ENCODE measurements at regions not wholly inside any gene's neighbourhood (a gene's known extent, or its start where the extent isn't known, plus 50 kb on each side); places are given as distances from the start of the nearest gene placed in this dataset.
A peak's percentile ranks its signal among the peaks of the same experiment; 100 is the strongest.

DNA sequence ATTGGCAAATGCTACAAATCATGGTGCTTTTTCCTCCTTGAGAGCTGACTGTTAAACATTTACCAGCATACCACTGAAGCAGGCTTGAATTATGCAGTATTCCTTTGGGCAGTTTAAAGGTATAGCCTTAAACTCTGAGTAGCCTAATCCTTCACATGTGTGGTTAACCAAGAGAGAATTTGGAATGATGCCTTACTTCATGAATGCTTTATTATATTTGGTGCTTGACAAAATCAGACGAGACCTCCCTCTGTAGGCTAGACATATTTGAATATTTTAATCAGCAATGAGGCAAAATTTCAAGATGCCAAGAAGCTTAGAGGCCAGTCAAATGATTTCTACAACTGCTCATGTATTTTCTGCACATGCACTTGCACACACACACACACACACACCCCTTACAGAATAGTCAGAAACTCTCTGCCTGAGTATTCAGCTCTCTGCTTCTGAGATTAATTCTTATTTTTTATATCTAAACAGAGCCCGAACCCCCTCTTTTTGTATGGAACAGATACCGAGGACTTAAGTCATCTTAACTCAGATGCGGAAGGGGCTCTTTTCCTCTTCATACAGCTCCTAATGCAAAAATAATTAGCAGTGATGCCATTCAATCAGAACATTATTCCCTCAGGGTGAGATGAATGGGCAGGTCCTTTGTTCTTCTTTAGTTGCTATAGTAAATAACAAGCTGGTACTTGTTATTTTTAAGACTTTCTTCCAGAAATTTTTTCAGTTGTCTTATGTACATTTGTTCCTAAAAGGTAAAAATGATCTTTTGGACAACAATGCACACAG, 195.5 kb upstream of the TMC3 start:
- no peaks in the 10 kb centered on the region for H3K27me3 ChIP-seq (ENCODE audit: control insufficient read depth, insufficient read depth, low read length)
- intact Hi-C loops (cut with DNase I) = no loop called here
- H3K27ac ChIP-seq (ENCODE audit: low read depth in 2 of 2, low read length in 2 of 2) = no peak overlapping the region
- H3K9me3 ChIP-seq (ENCODE audit: control insufficient read depth in 2 of 3, insufficient read depth in 1 of 3, low read length in 3 of 3) = no peaks in the 10 kb centered on the region
- H3K36me3 ChIP-seq (ENCODE audit: control insufficient read depth in 2 of 3, insufficient read depth in 3 of 3, low read length in 3 of 3) = no peaks in the 10 kb centered on the region
- no peak for FAIRE-seq
- H3K4me3 ChIP-seq (ENCODE audit: low read length in 3 of 3) = no peak overlapping the region
- no peak overlapping the region for H3K9ac ChIP-seq (ENCODE audit: low read length in 3 of 3)
- DNase-seq = peak in 2 of 5 donors; percentile 31 to 44
- H3K4me1 ChIP-seq (ENCODE audit: control insufficient read depth in 2 of 3, insufficient read depth in 2 of 3, low read depth in 1 of 3, low read length in 3 of 3) = no peaks in the 10 kb centered on the region
- TF ChIP-seq, protein P1, sequence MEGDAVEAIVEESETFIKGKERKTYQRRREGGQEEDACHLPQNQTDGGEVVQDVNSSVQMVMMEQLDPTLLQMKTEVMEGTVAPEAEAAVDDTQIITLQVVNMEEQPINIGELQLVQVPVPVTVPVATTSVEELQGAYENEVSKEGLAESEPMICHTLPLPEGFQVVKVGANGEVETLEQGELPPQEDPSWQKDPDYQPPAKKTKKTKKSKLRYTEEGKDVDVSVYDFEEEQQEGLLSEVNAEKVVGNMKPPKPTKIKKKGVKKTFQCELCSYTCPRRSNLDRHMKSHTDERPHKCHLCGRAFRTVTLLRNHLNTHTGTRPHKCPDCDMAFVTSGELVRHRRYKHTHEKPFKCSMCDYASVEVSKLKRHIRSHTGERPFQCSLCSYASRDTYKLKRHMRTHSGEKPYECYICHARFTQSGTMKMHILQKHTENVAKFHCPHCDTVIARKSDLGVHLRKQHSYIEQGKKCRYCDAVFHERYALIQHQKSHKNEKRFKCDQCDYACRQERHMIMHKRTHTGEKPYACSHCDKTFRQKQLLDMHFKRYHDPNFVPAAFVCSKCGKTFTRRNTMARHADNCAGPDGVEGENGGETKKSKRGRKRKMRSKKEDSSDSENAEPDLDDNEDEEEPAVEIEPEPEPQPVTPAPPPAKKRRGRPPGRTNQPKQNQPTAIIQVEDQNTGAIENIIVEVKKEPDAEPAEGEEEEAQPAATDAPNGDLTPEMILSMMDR (IDR thresholded peaks at IDR 0.05; ENCODE audit: borderline replicate concordance, extremely low read depth, insufficient read depth) = no peak

DNA sequence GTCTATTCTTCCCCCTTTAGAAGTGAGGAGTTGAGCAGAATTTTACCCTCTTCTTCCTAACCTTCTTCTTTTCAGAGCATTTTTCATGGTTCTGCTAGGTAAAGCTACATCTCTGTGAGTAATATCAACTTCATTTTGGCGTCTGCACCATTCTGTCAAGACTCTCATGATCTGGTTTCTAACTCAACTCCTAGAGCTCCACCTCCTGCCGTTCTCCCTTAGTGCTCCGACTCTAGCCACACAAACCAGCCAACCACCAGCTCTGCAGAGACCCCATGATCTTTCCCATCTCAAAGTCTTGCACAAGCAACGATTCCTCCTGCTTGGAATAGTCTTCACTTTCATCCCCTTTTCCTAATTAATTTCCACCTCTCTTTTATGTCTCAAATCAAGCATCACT, 193.9 kb upstream of the TMC3 start:
- Histone ChIP-seq H3K9me3 (ENCODE audit: control insufficient read depth in 2 of 3, insufficient read depth in 1 of 3, low read length in 3 of 3) (no peaks in the 10 kb centered on the region), H3K4me1 (ENCODE audit: control insufficient read depth in 2 of 3, insufficient read depth in 2 of 3, low read depth in 1 of 3, low read length in 3 of 3) (no peaks in the 10 kb centered on the region), H3K36me3 (ENCODE audit: control insufficient read depth in 2 of 3, insufficient read depth in 3 of 3, low read length in 3 of 3) (no peaks in the 10 kb centered on the region), H3K27me3 (ENCODE audit: control insufficient read depth, insufficient read depth, low read length) (no peaks in the 10 kb centered on the region), H3K9ac (ENCODE audit: low read length in 3 of 3) (no peak overlapping the region), H3K27ac (ENCODE audit: low read depth in 2 of 2, low read length in 2 of 2) (no peak overlapping the region), H3K4me3 (ENCODE audit: low read length in 3 of 3) (no peak overlapping the region)
- no peak for FAIRE-seq
- DNase-seq = no peak
- TF ChIP-seq, protein P1 (IDR thresholded peaks at IDR 0.05; ENCODE audit: borderline replicate concordance, extremely low read depth, insufficient read depth) = no peak
- intact Hi-C loops (cut with DNase I) = no loop called here

DNA sequence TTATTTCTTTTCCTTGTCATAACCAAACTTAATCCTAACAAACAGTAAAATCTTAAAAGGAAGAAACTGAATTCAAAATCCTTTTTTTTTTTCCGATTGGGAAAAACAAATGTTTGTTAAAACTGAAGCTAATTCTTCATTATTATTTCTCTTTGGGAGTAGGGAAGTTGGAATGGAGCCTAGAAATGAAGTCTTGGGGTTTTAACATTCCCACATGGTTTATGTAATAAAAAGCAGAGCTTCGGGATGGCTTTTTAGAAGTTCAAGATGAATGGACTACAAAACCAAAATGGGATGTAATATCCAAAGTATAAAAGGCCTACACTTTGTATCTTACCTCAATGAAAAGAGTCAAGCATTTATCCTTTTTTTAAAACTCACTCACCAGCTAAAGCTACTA, 189.0 kb upstream of the TMC3 start:
- Histone ChIP-seq H3K27ac (ENCODE audit: low read depth in 2 of 2, low read length in 2 of 2) (no peak overlapping the region), H3K9ac (ENCODE audit: low read length in 3 of 3) (no peak overlapping the region), H3K4me1 (ENCODE audit: control insufficient read depth in 2 of 3, insufficient read depth in 2 of 3, low read depth in 1 of 3, low read length in 3 of 3) (no peaks in the 10 kb centered on the region), H3K4me3 (ENCODE audit: low read length in 3 of 3) (no peak overlapping the region), H3K9me3 (ENCODE audit: control insufficient read depth in 2 of 3, insufficient read depth in 1 of 3, low read length in 3 of 3) (no peaks in the 10 kb centered on the region), H3K27me3 (ENCODE audit: control insufficient read depth, insufficient read depth, low read length) (no peaks in the 10 kb centered on the region), H3K36me3 (ENCODE audit: control insufficient read depth in 2 of 3, insufficient read depth in 3 of 3, low read length in 3 of 3) (no peaks in the 10 kb centered on the region)
- intact Hi-C loops (cut with DNase I) = no loop called here
- FAIRE-seq = no peak
- DNase-seq = peak in 1 of 5 donors; percentile 41
- TF ChIP-seq, protein P1 (IDR thresholded peaks at IDR 0.05; ENCODE audit: borderline replicate concordance, extremely low read depth, insufficient read depth) = no peak

Data from kidney (tissue), 13 donors.